IMR-90 (cell line): ENCODE measurements at regions not wholly inside any gene's neighbourhood (a gene's known extent, or its start where the extent isn't known, plus 50 kb on each side); places are given as distances from the start of the nearest gene placed in this dataset.

Experiments
- ATAC-seq: fragments of 200-7000 bp; cut with Tn5 transposase; 2 replicates; pipeline ENCODE4 v1.9.1; 2020; ENCODE audit warnings: low read depth, mild to moderate bottlenecking, moderate library complexity
- BruUV-seq: library from RNA; stranded (reverse); fragments of 400-500 nt; replicated peaks from 2 replicates; lab custom pipeline; 2021; lab: Mats Ljungman, UMichigan
- CTCF ChIA-PET: fragments of 300-600 bp; formaldehyde crosslinking; extraction: SDS; loops from one replicate; lab custom pipeline; 2021; ENCODE audit warnings: antibody characterized with exemption; lab: Yijun Ruan, JAX
- POLR2A ChIA-PET: fragments of 300-600 bp; sonication (Branson Sonifier 250); formaldehyde crosslinking; loops from one replicate; lab custom pipeline; 2022; ENCODE audit warnings: antibody characterized with exemption; ENCODE audit not compliant: unreplicated experiment; lab: Charles Lee
- DNase-seq: peaks from one replicate; pipeline ENCODE4 v3.0.0; 2013
- H2AFZ ChIP-seq: replicated peaks from 2 replicates; pipeline ENCODE3; 2013; ENCODE audit warnings: low read length, mild to moderate bottlenecking; ENCODE audit not compliant: poor library complexity
- H2AK5ac ChIP-seq: 2 replicates; pipeline ENCODE4 v1.6.1; 2013; ENCODE audit warnings: low read depth, low read length, inconsistent platforms
- H2AK9ac ChIP-seq: replicated peaks from 2 replicates; pipeline ENCODE3; 2013; ENCODE audit warnings: mild to moderate bottlenecking, low read depth, low read length, moderate library complexity; ENCODE audit not compliant: poor library complexity
- H2BK120ac ChIP-seq: 2 replicates; pipeline ENCODE4 v1.6.1; 2013; ENCODE audit warnings: low read depth, low read length, inconsistent platforms
- H2BK15ac ChIP-seq: 3 replicates; pipeline ENCODE4 v1.6.1; 2013; ENCODE audit warnings: low read depth, low read length, inconsistent platforms
- H2BK20ac ChIP-seq: 2 replicates; pipeline ENCODE4 v1.6.1; 2013; ENCODE audit warnings: low read depth, mild to moderate bottlenecking, inconsistent platforms, low read length, moderate library complexity
- H2BK5ac ChIP-seq: 2 replicates; pipeline ENCODE4 v1.6.1; 2013; ENCODE audit warnings: mild to moderate bottlenecking, low read depth, low read length, inconsistent platforms; ENCODE audit not compliant: poor library complexity, severe bottlenecking
- H3K14ac ChIP-seq: replicated peaks from 2 replicates; pipeline ENCODE4 v1.6.1; 2013; ENCODE audit warnings: low read depth, low read length, inconsistent platforms
- H3K18ac ChIP-seq: 2 replicates; pipeline ENCODE4 v1.6.1; 2013; ENCODE audit warnings: low read depth, low read length, control low read depth
- H3K23ac ChIP-seq: 2 replicates; pipeline ENCODE4 v1.6.1; 2013; ENCODE audit warnings: low read depth, low read length, inconsistent platforms
- H3K27ac ChIP-seq: 2 replicates; pipeline ENCODE4 v1.5.1; 2013; ENCODE audit warnings: mild to moderate bottlenecking, control low read depth, low read length; ENCODE audit not compliant: insufficient read depth
- H3K27me3 ChIP-seq: 2 replicates; pipeline ENCODE4 v1.6.1; 2013; ENCODE audit warnings: low read length; ENCODE audit not compliant: control insufficient read depth, insufficient read depth
- H3K36me3 ChIP-seq: 2 replicates; pipeline ENCODE4 v1.6.1; 2013; ENCODE audit warnings: low read length, mixed read lengths; ENCODE audit not compliant: control insufficient read depth, insufficient read depth
- H3K4ac ChIP-seq: 2 replicates; pipeline ENCODE4 v1.6.1; 2013; ENCODE audit warnings: low read depth, low read length, inconsistent platforms
- H3K4me1 ChIP-seq: 2 replicates; pipeline ENCODE4 v1.6.1; 2013; ENCODE audit warnings: low read length, mixed read lengths; ENCODE audit not compliant: control insufficient read depth, insufficient read depth
- H3K4me2 ChIP-seq: 2 replicates; pipeline ENCODE4 v1.6.1; 2013; ENCODE audit warnings: low read depth, mild to moderate bottlenecking, control low read depth, low read length, moderate library complexity
- H3K4me3 ChIP-seq: 2 replicates; pipeline ENCODE4 v1.5.1; 2013; ENCODE audit warnings: low read depth, mild to moderate bottlenecking, control low read depth, low read length, moderate library complexity; ENCODE audit not compliant: insufficient read depth
- H3K56ac ChIP-seq: 2 replicates; pipeline ENCODE4 v1.6.1; 2013; ENCODE audit warnings: low read length, inconsistent platforms; ENCODE audit not compliant: insufficient read depth; ENCODE audit errors: extremely low read depth
- H3K79me1 ChIP-seq, 2 experiments: 2 replicates each; pipeline ENCODE4 v1.6.1; 2013; ENCODE audit warnings: low read length in 2 of 2, inconsistent platforms in 1 of 2, low read depth in 1 of 2
- H3K9ac ChIP-seq: 2 replicates; pipeline ENCODE4 v1.6.1; 2013; ENCODE audit warnings: low read depth, low read length, control low read depth
- H3K9me1 ChIP-seq: 2 replicates; pipeline ENCODE4 v1.6.1; 2013; ENCODE audit warnings: low read length, inconsistent platforms; ENCODE audit not compliant: insufficient read depth
- H3K9me3 ChIP-seq: 2 replicates; pipeline ENCODE4 v1.6.1; 2013; ENCODE audit warnings: low read length; ENCODE audit not compliant: control insufficient read depth, insufficient read depth
- H4K20me1 ChIP-seq: 2 replicates; pipeline ENCODE4 v1.6.1; 2013; ENCODE audit warnings: low read length, inconsistent platforms; ENCODE audit not compliant: insufficient read depth
- H4K5ac ChIP-seq: 2 replicates; pipeline ENCODE4 v1.6.1; 2013; ENCODE audit warnings: mild to moderate bottlenecking, low read depth, low read length, control low read depth
- H4K8ac ChIP-seq, 2 experiments: 2 replicates each; pipeline ENCODE4 v1.6.1; 2013; ENCODE audit warnings: low read depth in 2 of 2, low read length in 2 of 2, control low read depth in 1 of 2, inconsistent platforms in 1 of 2
- H4K91ac ChIP-seq: 2 replicates; pipeline ENCODE4 v1.6.1; 2013; ENCODE audit warnings: low read depth, low read length, inconsistent platforms; ENCODE audit not compliant: insufficient read depth
- CHD1 ChIP-seq: IDR thresholded peaks from 2 replicates; pipeline ENCODE4 v1.6.1; 2012; ENCODE audit warnings: low read depth, low read length, improper control_type of control experiment
- MXI1 ChIP-seq: IDR thresholded peaks from 2 replicates; pipeline ENCODE4 v1.6.1; 2012; ENCODE audit warnings: low read depth, mild to moderate bottlenecking, low read length, moderate library complexity, borderline replicate concordance
- WGBS, 2 experiments: methylation state at CpG; one replicate each; pipeline versions ENCODE4 v1.1.5 to v1.1.7; 2013; ENCODE audit warnings: missing lambda C conversion rate in 2 of 2; ENCODE audit not compliant: insufficient read length in 1 of 2; ENCODE audit errors: extremely low coverage in 2 of 2; 5-methylcytosine and 5-hydroxymethylcytosine counted together
- dilution Hi-C: fragments of 300-500 bp; cut with HindIII; formaldehyde crosslinking; loops from one replicate; pipeline ENCODE4 v1.14.3; 2018; ENCODE audit warnings: low sequenced_read_pairs; ENCODE audit not compliant: unreplicated experiment
- in situ Hi-C: fragments of 300-500 bp; cut with MboI; formaldehyde crosslinking; loops from 3 replicates; pipeline ENCODE4 v1.14.3; 2019; ENCODE audit warnings: low sequenced_read_pairs, inconsistent platforms, mixed read lengths
- intact Hi-C: fragments of 100-400 bp; cut with micrococcal nuclease; formaldehyde crosslinking; loops from 2 replicates; pipeline ENCODE4 v1.10.0; 2022

- no peak overlapping the region for H4K5ac ChIP-seq
- H3K9me1 ChIP-seq, result no peaks in the 10 kb centered on the region
- ATAC-seq (no peak), DNase-seq (no peak)
- no peaks in the 10 kb centered on the region for H4K20me1 ChIP-seq
- ChIA-PET CTCF (no interaction called here), POLR2A (no interaction called here)
- no peak overlapping the region for H3K18ac ChIP-seq
- WGBS, 2 experiments, result no CpG with 5 or more reads among the region's 3 CpGs
- H2AK9ac ChIP-seq, result no peak overlapping the region
- intact Hi-C loops, result no loop called here
- no peak overlapping the region for H3K4me2 ChIP-seq
- H3K4me3 ChIP-seq, result no peak overlapping the region
- H3K9ac ChIP-seq, result no peak overlapping the region
- no TSS peak for BruUV-seq
- no peaks in the 10 kb centered on the region; the same call in 1 of the 2 replicates for H3K27me3 ChIP-seq
- no peak overlapping the region for H3K23ac ChIP-seq
- H2AFZ ChIP-seq, result no peak overlapping the region
- no peak overlapping the region for H4K8ac ChIP-seq
- no peak overlapping the region for H2BK15ac ChIP-seq
- in situ Hi-C loops, result no loop called here
- no peak for TF ChIP-seq CHD1
- TF ChIP-seq MXI1, result no peak
- no peaks in the 10 kb centered on the region for H3K4me1 ChIP-seq
- no peak overlapping the region for H3K4ac ChIP-seq
- no peak overlapping the region for H3K27ac ChIP-seq
- no peak overlapping the region for H2BK5ac ChIP-seq
- H3K9me3 ChIP-seq, result no peaks in the 10 kb centered on the region
- H2BK20ac ChIP-seq, result no peak overlapping the region
- H3K79me1 ChIP-seq, result no peaks in the 10 kb centered on the region
- H2AK5ac ChIP-seq, result no peak overlapping the region
- no peak overlapping the region for H4K91ac ChIP-seq
- H3K36me3 ChIP-seq, result no peaks in the 10 kb centered on the region
- dilution Hi-C loops, result no loop called here
- no peak overlapping the region for H3K56ac ChIP-seq
- no peak overlapping the region for H3K14ac ChIP-seq
- no peak overlapping the region for H2BK120ac ChIP-seq
Observed at GRCh38 chr12:43127886-43128549, 424.0 kb downstream of the ADAMTS20 start.
